ENCODE measurements at regions not wholly inside any gene's neighbourhood (a gene's known extent, or its start where the extent isn't known, plus 50 kb on each side); places are given as distances from the start of the nearest gene placed in this dataset.

DNA sequence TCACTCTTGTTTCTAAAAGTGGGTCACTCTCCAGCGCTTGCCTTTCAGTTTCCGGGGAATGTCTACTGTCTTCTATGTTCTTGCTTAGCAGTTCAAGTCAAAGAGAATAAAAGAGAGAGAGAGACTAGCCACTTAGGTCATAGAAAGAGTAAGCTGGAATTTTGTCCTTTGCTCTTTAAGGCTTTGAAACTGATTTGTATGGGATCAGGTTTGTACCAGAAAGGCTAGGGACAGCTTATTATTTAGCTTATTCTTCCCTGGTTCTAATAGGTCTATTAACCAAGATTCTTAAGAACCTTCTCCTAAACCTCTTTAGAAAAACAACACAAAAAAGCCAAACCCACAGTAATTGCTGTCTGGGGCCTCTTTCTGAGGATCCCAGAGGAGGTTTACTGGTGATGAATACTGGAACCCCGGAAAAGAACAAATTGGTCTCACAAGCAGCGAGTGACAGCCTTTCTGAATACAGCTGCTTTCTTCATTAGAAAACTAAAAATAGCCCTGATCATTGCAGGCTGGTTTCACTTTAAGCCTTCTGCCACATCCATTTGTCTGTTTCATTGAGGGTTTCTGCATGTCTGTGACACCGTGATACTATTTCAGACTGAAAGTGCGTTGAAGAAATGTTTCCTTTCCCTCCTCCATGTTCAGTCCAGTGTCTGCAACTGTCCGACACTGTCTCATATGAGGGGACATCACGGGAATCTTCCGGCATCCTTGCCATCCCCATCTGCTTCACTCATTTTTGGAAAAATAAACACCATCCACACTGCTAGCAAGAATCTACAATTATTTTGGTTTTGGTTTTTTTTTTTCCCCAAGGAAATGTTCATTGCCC is 75.1 kb upstream of the ATXN1 start:
- H2AFZ ChIP-seq (ENCODE audit: low read depth, low read length): no peak overlapping the region
- no peak overlapping the region for H3K27ac ChIP-seq (ENCODE audit: insufficient read depth, low read depth, low read length)
- peaks cover 0 to 2% of the 10 kb centered on the region in 2 experiments for H3K27me3 ChIP-seq (ENCODE audit: control insufficient read depth in 2 of 2, insufficient read depth in 2 of 2, low read length in 2 of 2)
- no peak overlapping the region for H3K4me3 ChIP-seq (replicated peaks in 1 of 3; ENCODE audit: insufficient read depth in 1 of 3, low read depth in 1 of 3, low read length in 3 of 3)
- FAIRE-seq: peak; percentile 8
- no peak overlapping the region for H3K4me2 ChIP-seq (ENCODE audit: insufficient read depth, low read length)
- no peaks in the 10 kb centered on the region for H4K20me1 ChIP-seq (replicated peaks; ENCODE audit: control insufficient read depth, extremely low read depth, insufficient read depth, low read length)
- H3K9ac ChIP-seq (replicated peaks; ENCODE audit: extremely low read depth, insufficient read depth, low read length): no peak overlapping the region
- intact Hi-C loops (cut with micrococcal nuclease): no loop called here
- H3K9me1 ChIP-seq (replicated peaks; ENCODE audit: control insufficient read depth, extremely low read depth, insufficient read depth, low read length): no peaks in the 10 kb centered on the region
- POLR2A ChIA-PET: no interaction called here
- CTCF ChIA-PET: interaction anchor here (0.7 to 2.0 kb wide), 2 partner anchors 22 to 250 kb away, joined by 3 to 4 read pairs; no protein-coding TSS in a partner anchor
- no TSS peak for BruUV-seq (replicated peaks)
- H3K36me3 ChIP-seq (ENCODE audit: control insufficient read depth in 2 of 2, extremely low read depth in 1 of 2, insufficient read depth in 2 of 2, low read length in 2 of 2): no peaks in the 10 kb centered on the region
- no peak for DNase-seq (ENCODE audit: low read depth, low spot score)
- H3K4me1 ChIP-seq (ENCODE audit: control insufficient read depth, extremely low read depth, insufficient read depth, low read length): no peaks in the 10 kb centered on the region
- no peaks in the 10 kb centered on the region for H3K79me2 ChIP-seq (ENCODE audit: control insufficient read depth, insufficient read depth, low read length)
- dilution Hi-C loops (cut with MboI; ENCODE audit: extremely low pct_ligation_motif_present, low sequenced_read_pairs): no loop called here
- TF ChIP-seq GATA2 (IDR thresholded peaks at IDR 0.05; ENCODE audit: insufficient read depth, insufficient read length, low read depth, low read length) (no peak), JUN (IDR thresholded peaks at IDR 0.05; ENCODE audit: borderline replicate concordance, insufficient read depth, insufficient read length, low read depth) (no peak), EZH2 (IDR thresholded peaks at IDR 0.05; ENCODE audit: borderline replicate concordance, low read depth, low read length, severe bottlenecking) (no peak), POLR2A (IDR thresholded peaks at IDR 0.05; ENCODE audit: low read depth, low read length) (no peak), POLR2AphosphoS5 (IDR thresholded peaks at IDR 0.05; ENCODE audit: insufficient read depth, low read depth, low read length) (no peak), MYC (IDR thresholded peaks at IDR 0.05; ENCODE audit: low read depth, low read length) (no peak), FOS (IDR thresholded peaks at IDR 0.05; ENCODE audit: borderline replicate concordance, insufficient read depth, low read length) (no peak)
- TF ChIP-seq, protein P1, sequence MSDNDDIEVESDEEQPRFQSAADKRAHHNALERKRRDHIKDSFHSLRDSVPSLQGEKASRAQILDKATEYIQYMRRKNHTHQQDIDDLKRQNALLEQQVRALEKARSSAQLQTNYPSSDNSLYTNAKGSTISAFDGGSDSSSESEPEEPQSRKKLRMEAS (IDR thresholded peaks at IDR 0.05; ENCODE audit: insufficient read depth, insufficient read length): no peak
- TF ChIP-seq, protein P2, sequence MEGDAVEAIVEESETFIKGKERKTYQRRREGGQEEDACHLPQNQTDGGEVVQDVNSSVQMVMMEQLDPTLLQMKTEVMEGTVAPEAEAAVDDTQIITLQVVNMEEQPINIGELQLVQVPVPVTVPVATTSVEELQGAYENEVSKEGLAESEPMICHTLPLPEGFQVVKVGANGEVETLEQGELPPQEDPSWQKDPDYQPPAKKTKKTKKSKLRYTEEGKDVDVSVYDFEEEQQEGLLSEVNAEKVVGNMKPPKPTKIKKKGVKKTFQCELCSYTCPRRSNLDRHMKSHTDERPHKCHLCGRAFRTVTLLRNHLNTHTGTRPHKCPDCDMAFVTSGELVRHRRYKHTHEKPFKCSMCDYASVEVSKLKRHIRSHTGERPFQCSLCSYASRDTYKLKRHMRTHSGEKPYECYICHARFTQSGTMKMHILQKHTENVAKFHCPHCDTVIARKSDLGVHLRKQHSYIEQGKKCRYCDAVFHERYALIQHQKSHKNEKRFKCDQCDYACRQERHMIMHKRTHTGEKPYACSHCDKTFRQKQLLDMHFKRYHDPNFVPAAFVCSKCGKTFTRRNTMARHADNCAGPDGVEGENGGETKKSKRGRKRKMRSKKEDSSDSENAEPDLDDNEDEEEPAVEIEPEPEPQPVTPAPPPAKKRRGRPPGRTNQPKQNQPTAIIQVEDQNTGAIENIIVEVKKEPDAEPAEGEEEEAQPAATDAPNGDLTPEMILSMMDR (IDR thresholded peaks at IDR 0.05; ENCODE audit: extremely low read depth in 1 of 2, insufficient read depth in 1 of 2, low read depth in 1 of 2, low read length in 2 of 2): no peak
- H3K9me3 ChIP-seq (replicated peaks; ENCODE audit: control insufficient read depth, insufficient read depth, low read length): no peaks in the 10 kb centered on the region

All from endothelial cell of umbilical vein (primary cell).